Stimulated activated CD4-positive, alpha-beta T cell treated with anti-CD3 and anti-CD28 coated beads, Interleukin-1b, Interleukin-23, amount 100 ng/mL, for 1 hour (primary cell): ENCODE measurements at regions not wholly inside any gene's neighbourhood (a gene's known extent, or its start where the extent isn't known, plus 50 kb on each side); places are given as distances from the start of the nearest gene placed in this dataset.

Source experiments
- DNase-seq, 2 donors: peaks; one replicate each; pipeline ENCODE4 v3.0.0-alpha.2; 2020; ENCODE audit warnings: low read depth in 2 of 2

DNA sequence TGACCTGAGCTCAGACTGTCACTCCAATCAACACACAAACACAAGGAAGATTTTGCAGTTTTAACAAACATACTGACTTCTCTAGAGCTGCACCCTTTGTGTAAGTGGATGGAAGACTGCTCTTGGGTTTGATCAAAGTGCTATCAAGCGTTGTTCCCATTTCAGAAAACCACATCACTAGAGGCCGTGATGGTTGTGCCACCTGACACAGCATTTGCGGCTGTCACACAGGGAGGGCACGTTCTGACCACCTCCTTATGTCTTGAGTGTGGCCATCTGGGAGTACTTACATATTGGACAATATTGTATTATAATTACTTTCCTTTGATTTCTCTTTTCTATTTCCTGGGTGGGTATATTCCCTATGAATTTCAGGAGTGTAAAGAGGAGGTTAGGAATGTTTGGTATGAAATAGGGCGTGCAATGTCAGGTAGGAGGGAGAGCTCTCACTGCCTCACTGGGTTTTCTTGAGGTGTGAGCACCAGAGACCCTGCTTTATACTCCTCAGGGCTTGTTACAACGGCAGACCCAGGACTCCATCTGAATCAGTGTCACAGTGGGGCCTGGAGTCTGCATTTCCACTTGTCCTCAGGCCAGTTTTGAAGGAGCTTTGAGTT is 74.3 kb downstream of the SYNE3 start:
- DNase-seq = no peak

DNA sequence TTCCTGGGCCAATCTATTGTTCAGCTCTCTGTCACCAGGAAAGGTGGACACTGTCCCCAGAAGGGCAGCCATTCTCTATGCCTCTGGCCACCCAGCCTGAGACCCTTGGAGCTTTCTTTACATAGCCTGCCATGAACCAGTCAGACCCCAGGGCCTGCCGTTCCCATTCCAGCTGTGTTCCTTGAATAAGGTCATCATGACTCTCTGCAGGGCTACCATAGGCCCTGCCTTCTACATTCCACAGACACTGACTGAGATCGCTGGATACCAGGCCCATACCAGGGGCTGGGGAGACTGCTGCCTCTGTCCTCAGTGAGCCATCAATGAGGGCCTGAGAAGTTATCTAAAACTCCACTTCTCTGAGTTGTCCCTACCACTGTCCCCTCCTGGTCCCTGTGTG is 75.5 kb downstream of the SYNE3 start:
- no peak for DNase-seq

DNA sequence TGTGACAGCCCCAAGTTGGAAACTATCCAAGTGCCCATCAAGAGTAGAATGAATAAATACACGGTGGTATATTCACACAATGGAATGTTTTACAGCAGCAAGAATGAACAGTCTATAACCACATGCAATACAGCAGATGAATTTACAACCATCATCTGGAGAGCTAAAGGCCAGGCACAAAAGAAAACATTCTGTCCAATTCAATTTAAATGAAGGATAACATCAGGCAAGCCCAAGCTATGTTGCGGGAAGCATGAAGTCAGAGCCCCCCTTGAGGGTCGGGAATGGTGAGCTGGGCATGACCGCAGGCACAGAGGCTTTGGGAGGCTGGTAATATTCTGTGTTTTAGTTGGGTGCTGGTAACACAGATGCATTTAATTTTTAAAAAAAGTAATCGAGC is 76.0 kb downstream of the SYNE3 start:
- DNase-seq = no peak

DNA sequence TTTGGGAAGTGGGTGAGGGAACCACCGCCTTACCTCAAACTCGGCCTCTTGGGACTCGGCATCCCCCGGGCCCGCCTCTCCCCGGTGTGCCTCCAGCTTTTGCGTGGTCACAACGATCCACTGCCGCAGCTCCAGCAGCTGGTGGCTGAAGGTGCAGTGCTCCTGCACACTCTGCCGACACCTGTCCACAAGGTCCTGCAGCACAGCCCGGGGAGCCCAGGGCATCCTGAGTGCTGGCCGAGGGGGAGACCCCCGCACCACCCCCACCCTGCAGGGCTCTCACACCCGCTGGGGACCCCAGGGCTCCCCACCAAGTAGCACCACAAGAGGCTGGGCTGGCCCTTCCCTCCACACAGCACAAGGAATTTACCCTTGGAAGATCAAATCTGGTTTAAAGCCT is 76.6 kb downstream of the SYNE3 start:
- DNase-seq = no peak

DNA sequence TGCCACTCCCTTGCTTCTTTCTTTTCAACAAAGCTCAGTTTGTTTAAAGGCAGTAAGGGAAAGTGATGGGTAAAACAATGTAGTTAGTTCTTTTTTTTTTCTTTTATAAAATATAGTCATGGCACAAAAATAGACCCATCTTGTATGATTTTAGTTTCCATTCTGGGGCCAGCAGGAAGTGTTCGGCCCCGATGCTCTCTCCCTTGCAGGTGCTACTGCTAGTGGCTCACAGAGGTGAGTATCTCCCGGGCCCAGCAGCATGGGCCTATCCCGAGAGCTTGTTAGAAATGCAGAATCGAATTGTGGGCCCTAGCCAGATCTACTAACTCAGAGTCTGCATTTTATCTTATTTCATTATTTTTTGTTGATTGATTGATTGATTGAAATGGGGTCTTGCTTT is 78.7 kb downstream of the SYNE3 start:
- no peak for DNase-seq

DNA sequence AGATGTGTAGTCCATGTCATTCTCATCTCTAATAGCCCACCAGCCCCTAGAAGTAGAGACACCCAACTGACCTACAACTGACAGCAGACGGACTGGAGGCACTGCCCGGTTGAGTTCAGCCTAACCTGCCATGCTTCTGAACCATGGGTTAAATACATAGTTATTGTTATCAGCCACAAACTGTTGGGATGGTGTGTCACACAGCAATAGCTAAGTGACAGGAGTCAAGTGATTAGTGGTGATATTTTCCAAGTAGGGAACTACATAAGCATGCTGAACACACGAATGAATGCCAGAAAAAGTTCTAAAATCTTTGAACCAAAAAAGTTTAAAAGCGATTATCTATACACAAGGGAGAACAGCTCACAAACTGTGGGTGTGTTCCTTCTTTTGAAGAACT is 80.1 kb downstream of the SYNE3 start:
- DNase-seq = no peak

DNA sequence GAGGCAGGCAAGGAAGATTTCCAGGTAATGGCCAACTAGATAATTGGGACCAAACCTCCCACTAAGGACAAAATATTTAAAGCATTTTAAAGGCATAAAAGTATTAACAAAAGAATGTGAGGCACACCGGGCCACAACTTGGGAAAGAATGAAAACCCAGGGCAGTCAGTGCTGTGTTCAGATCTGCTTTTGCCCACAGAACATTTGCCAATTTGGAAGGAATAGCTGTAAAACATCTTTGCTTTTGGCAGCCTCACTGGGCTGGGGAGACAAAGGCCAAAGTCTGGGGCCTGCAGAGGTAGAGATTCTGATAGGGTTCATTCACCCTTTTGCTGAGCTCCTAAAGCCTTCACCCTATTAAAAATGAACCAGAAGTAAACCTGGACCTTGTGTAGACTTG is 82.3 kb downstream of the SYNE3 start:
- no peak for DNase-seq

DNA sequence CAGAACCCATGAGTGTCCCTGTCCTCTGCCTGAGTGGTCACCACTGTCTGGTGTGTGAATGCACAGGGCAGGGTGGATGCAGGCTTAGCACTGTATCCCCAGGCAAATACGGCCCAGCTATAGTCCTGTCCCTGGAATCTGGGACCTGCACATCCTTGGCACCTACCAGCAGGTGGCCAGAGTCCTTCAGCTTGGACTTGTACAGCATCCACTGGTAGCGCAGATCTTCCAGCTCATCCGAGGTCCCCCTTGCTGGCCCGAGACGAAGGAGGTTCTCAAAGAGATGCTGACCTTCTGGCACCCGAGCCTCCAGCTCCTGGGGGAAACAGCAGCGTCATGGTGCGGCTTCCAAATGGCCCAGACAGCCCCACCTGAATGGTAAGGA is 83.4 kb downstream of the SYNE3 start:
- no peak for DNase-seq

DNA sequence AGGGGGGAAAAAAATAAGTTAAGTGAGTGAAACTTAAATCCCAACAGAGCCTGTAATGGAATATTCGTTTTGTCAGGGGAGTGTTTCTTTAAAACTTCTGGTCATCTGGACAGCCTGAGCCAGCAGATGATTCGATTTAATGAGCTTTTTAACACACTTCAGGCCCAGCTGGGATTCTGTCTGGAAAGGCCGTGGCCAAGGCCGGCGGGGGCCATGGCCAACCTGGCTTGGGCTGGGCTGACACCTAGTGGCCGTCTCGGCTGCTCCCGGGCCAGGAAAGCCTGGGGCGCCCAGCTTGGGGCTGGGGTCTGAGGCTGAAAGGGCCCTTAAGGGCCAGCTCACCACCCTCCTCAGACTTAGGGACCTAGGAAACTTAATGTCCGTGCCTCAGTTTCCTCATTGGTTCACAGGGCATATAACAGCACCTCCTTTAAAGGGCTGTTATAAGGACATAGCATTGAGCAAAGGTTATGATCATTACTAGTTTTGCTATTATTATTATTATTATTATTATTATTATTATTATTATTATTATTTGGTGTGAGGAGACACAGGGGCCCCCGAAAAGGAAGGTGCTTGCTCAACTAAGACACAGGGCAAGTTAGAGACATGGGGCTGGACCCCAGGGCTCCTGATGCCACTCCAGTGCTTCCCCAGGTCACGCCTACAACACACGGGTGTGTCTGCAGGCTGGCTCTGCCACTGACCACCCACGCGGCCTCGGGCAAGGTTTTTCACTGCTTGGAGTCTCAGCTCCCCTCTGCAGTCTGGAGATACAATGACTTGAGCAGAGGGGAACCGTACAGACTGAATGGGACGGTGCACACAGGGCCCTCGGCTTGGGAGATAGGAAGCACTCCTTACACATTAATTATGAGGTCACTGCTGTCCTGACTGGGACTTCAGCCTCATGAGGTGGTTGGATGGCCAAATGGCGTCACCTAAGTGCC is 84.0 kb downstream of the SYNE3 start:
- DNase-seq = no peak

DNA sequence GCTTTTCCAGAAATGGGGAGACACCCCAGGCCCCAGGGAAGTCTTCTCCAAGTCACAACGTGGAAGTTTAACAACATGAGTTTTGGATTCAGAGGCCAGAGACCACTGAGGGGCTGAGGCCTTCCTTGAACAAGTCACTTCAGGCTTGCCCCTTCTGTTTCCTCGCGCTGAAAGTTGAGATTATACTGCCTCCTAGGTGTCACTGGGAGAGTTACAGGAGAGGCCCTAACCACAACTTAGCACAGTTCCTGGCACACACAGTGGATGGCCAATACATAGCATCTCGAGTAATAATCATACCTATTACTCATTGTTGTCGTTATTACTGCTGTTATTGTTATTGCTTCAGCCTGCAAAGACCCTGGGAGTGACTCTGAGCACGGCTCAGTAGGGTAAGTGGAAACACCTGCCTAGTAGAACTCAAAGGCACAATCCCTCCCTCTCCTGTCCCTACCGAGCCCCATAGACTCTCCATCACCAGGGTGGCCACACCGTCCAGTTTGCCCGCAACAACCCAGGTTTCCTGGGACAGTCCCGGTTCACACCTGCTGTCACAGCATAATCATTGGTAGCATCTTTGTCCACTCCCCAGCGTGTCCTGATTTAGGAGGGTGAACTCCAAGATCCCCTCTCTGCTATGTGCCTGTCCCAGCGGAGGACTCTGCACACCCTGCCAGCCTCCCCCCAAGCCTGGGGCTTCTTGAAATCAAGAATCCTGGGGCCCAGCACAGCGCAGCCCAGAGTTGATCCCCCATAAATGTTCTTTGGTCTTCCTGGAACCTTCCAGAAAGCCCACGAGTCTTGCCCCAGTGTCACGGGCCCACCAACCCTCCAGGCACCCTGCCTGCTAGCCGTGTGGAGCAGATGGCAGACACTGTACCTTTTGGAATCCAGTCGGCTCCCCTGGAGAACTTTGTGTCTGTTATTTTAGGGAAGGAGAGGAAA is 85.0 kb downstream of the SYNE3 start:
- no peak for DNase-seq

DNA sequence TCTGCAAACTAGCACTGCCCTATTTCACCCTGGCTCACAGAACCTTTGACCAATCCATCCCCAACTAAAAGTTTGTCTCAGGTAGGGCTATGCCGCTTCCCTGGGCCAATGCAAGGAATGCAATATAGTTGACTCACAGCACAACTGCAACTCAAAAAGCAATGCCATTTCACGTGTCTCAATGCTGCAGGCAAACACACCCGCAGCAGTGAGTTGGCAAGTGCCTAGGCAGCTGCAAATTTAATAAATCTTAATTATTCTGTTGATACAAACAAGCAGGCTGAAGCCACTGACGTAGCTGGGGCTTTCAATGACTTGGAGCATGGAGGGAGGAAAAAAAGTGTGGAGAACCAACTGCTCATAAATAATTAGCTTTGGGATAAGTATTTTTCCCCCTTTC is 87.9 kb downstream of the SYNE3 start:
- no peak for DNase-seq

DNA sequence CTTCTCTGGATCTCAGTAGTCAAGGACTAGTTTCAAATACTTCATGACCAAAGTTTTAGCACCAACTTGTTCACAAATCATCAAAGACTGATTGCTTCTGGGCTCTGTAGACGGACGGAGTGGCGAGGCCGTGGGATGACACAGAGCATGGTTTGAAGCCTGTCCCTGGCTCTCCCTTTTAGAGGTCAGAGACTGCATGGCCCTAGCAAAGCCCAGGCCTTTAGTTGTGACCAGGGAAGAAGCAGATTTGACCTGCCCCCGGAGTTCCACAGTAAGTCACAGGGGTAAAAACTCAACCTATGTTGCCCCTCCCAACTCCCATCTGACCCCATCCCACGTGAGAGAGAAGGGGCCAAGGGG is 90.4 kb downstream of the SYNE3 start:
- DNase-seq = no peak

DNA sequence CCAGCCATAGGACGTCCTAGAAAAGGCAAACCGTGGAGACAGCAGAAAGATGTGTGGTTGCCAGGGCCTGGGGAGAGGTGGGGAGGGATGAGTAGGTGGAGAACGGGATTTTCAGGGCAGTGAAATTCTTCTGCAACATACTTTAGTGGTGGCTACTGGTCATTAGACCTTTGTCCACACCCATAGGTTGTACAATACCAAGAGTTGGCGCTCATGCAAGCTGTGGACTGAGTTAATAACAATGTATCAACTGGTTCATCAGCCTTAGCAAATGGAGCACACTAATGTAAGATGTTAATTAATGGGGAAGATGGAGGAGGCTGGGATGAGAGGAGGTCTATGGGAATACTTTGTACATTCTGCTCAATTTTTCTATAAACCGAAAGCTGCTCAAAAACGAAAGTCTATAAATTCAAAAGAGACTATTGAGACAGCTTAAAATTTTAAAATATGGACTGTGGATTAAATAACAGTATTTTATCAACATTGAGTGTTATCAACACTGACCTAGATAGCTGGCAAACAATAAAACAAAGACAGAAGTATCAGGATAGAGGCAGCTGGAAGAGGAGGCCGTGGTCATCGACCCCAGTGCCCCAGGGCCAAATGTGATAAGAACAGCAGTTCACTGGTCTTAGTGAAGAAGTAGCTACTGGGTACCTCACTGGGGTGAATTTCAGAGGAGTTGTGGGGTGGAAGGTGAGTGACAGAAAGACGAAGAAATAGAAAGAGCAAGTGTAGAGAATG is 90.9 kb downstream of the SYNE3 start:
- DNase-seq = no peak

DNA sequence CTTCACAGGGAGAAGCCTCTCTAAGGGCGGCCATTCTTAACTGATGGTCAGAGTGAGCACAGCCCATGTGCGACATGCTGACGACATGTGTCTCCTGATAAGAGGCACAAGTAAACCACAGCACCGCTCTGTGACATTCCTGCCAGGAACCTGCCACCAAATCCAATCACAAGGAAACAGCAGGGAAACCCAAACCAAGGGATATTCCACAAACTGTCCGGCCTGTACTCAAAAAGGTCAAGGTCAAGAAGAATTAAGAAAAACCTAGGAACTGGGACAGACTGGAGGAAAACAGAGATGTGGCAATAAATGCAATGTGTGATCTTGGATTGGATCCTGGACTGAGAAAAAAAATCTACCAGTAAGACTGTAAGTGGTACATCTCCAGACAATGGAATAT is 91.9 kb downstream of the SYNE3 start:
- DNase-seq = no peak

DNA sequence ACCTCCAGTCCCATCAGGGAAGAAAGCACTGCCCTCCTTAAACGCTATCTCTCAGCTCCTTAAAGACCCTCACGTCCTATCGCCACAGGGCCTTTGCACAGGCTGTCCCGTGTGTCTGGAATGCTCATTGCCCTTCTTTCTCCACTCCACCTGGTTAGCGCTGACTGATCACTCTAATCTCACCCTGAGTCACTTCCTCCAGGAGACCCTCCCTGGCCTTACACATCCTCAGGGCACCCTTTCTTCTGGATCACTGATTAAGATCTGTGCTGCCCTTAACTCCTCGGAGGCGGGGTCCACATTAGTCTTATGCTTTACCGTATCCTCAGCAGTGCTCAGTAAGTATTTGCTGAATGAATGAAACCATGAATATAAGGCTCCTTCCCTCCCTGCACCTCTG is 94.7 kb downstream of the SYNE3 start:
- DNase-seq = no peak

DNA sequence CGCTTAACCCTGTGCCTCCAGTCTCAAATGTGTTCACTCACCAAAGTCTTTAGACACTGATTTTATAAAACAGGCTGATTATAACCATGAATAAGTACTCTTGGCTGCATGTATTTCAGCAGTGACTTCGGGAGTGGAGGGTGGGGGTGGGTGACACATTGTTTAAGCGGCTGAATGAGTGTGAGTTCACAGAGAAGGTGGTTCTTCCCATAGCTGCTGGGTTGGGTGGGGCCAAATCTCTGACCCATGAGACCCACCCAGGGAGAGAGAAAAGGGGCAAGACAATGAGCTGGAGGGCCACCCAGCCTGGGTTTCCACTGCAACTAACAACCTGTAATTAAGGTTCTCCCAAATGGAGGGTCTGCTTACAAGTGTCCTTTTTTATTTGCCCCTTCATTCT is 96.4 kb downstream of the SYNE3 start:
- no peak for DNase-seq

DNA sequence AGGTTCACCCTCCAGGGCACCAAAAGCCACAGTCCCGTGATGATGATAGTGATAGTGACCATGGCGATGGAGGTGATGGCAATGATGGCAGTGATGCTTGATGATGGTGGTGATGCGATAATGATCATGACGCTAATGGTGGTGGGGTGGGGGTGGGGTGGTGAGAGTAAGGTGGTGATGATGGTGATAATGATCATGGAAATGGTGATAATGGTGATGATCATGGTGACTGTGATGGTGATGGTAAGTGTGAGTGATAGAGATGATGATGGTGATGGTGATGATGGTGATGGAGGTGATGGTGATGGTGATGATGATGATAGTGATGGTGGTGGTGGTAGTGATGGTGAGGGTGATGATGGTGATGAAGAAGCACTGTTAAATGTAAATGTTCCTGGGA is 96.9 kb downstream of the SYNE3 start:
- no peak for DNase-seq

DNA sequence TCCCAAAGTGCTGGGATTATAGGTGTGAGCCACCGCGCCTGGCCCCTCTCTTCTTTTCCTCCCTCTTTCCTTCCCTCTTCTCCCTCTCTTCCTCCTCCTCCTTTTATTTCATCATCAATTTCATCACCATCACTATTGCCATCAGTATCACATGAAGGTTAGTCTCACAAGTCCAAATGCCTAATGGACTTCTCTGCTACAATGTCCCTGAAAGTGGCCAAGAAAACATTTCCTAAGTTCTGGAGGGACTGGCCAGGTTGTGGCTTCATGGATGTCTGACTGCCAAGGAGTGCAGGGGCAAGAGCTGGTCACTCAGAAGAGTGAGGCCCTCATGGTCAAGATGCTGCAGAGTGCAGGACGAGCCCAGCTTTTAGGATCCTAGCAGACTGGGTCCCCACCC is 97.6 kb downstream of the SYNE3 start:
- DNase-seq = no peak

DNA sequence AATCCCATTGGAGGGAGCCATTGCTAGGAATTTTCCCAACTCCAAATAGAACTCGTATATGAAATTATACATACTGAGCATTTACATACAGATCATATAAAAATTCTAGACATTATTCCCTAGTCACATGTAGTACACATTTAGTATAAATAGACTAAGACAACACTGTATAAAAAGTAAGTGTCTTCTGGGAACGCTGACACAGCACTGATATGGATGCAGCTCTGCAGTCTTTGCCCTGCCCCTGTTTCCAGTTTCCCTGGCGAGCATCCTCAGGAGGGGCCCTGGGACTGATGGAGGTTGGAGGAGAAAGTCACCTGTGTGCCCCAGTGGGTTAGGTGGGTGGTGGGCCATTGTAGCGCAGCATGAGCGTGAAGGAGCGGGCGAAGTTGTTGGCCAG is 97.8 kb upstream of the CLMN start:
- DNase-seq = no peak

DNA sequence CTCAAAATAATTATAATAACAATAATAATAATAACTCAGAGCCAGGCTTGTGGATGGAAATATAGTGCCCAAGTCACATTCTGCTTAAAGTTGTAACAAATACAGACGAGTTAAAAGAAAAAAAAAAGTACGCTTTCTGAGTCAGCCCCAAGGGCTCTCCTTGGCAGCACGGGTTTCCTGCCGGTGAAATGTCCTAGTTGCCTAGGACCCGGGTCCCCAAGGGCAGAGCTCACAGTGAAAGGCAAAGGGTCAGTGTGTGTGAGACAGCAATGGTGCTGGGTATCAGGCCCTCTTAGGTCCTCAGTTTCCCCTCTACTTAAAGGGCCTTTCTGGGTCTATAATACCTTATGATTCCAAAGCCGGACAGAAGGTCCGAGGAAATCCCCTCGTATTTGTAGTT is 96.3 kb upstream of the CLMN start:
- DNase-seq = no peak

DNA sequence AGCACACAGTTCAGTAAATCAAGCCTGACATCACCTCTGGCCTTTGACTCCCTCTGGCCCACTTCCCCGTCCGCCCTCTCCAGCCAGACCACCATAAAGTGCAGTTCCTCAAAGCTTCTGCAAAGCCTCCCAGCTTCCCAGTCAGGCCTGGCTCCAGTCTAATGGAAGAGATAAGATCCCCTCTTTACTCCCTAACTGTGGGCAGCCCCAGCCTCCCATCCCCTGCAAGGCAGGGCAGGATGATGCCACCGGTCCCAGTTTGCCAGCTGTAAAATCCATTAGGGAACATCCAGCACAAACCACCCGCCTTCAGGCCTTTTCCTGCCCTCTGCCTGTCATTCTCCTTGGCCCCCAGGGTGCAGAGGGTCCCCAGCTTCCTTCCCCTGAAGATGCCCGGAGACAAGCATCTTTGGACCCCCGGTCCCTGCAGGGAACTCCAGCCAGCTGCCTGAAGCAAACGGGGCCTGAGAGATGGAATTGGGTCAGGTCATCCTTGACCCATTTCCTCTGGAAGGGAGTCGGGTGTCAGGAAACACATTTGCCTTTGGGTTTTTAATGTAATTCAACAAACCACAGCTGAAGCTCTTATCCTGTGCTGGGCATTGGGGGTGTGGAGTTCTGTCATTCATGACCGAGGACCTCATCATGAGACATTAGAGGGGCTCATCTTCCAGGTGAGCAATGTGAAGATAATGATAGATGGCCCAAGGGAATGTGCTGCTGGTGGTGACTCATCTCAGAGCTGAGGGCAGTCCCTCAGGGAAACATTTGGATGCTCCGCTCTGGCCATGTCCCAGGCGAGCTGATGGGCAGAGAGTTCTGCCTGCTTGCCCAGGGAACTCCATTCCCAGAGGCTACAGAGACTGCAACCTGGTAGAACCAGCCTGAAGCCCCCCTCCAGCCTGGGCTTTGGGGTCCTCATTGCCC is 93.8 kb upstream of the CLMN start:
- DNase-seq = no peak
